ENCODE measurements at regions not wholly inside any gene's neighbourhood (a gene's known extent, or its start where the extent isn't known, plus 50 kb on each side); places are given as distances from the start of the nearest gene placed in this dataset.

GRCh38 chr22:47775686-47776085 is 1013.2 kb downstream of the TBC1D22A start:
- Histone ChIP-seq H3F3A (ENCODE audit: insufficient read depth) (no peaks in the 10 kb centered on the region), H2AFZ (ENCODE audit: low read depth, low read length, severe bottlenecking) (no peak overlapping the region), H3K36me3 (ENCODE audit: low read length) (no peaks in the 10 kb centered on the region), H3K79me2 (ENCODE audit: insufficient read depth, low read length) (no peaks in the 10 kb centered on the region), H3K9ac (ENCODE audit: low read length) (no peak overlapping the region), H3K27ac (ENCODE audit: low read depth, low read length) (no peak overlapping the region), H3K4me3 (ENCODE audit: insufficient read depth, low read length, poor library complexity, severe bottlenecking) (no peak overlapping the region), H4K20me1 (ENCODE audit: low read depth, low read length) (0 out of 2 replicates have a peak, but pooled peaks cover under 1% of the 10 kb centered on the region), H3K9me2 (replicated peaks; ENCODE audit: insufficient read depth, low read length) (no peaks in the 10 kb centered on the region), H3K27me3 (ENCODE audit: low read length) (no peaks in the 10 kb centered on the region), H3K9me3 (ENCODE audit: insufficient read depth, low read length) (no peaks in the 10 kb centered on the region), H3K4me2 (ENCODE audit: low read depth, low read length, poor library complexity, severe bottlenecking) (no peak overlapping the region)
- TF ChIP-seq EZH2phosphoT487 (conservative IDR thresholded peaks at IDR 0.05; ENCODE audit: low read length) = no peak

GRCh38 chr22:47775191-47775590 is 1012.7 kb downstream of the TBC1D22A start:
- Histone ChIP-seq H3K9me2 (replicated peaks; ENCODE audit: insufficient read depth, low read length) (no peaks in the 10 kb centered on the region), H3K27me3 (ENCODE audit: low read length) (no peaks in the 10 kb centered on the region), H4K20me1 (ENCODE audit: low read depth, low read length) (0 out of 2 replicates have a peak, but pooled peaks cover 6% of the 10 kb centered on the region)

GRCh38 chr22:47773635-47774034 is 1011.2 kb downstream of the TBC1D22A start:
- no peak overlapping the region for H3K4me2 ChIP-seq (ENCODE audit: low read depth, low read length, poor library complexity, severe bottlenecking)
- no peaks in the 10 kb centered on the region for H3K36me3 ChIP-seq (ENCODE audit: low read length)
- H4K20me1 ChIP-seq (ENCODE audit: low read depth, low read length) = 0 out of 2 replicates have a peak, but pooled peaks cover 6% of the 10 kb centered on the region
- H3K79me2 ChIP-seq (ENCODE audit: insufficient read depth, low read length) = no peaks in the 10 kb centered on the region
- H3K4me3 ChIP-seq (ENCODE audit: insufficient read depth, low read length, poor library complexity, severe bottlenecking) = no peak overlapping the region
- H3K9ac ChIP-seq (ENCODE audit: low read length) = no peak overlapping the region
- H2AFZ ChIP-seq (ENCODE audit: low read depth, low read length, severe bottlenecking) = no peak overlapping the region
- H3K9me2 ChIP-seq (replicated peaks; ENCODE audit: insufficient read depth, low read length) = no peaks in the 10 kb centered on the region
- no peaks in the 10 kb centered on the region for H3K9me3 ChIP-seq (ENCODE audit: insufficient read depth, low read length)
- TF ChIP-seq CTCF (IDR thresholded peaks at IDR 0.05; ENCODE audit: insufficient read depth, low read length, poor library complexity, severe bottlenecking) (no peak), EZH2phosphoT487 (conservative IDR thresholded peaks at IDR 0.05; ENCODE audit: low read length) (no peak)
- no peaks in the 10 kb centered on the region for H3K27me3 ChIP-seq (ENCODE audit: low read length)
- no peak overlapping the region for H3K27ac ChIP-seq (ENCODE audit: low read depth, low read length)
- H3F3A ChIP-seq (ENCODE audit: insufficient read depth) = no peaks in the 10 kb centered on the region

More at GRCh38 chr22:47775191-47775590, 1012.7 kb downstream of the TBC1D22A start:
- no peak overlapping the region for H3K27ac ChIP-seq (ENCODE audit: low read depth, low read length)
- no peak overlapping the region for H3K4me2 ChIP-seq (ENCODE audit: low read depth, low read length, poor library complexity, severe bottlenecking)
- no peak overlapping the region for H2AFZ ChIP-seq (ENCODE audit: low read depth, low read length, severe bottlenecking)
- no peaks in the 10 kb centered on the region for H3K79me2 ChIP-seq (ENCODE audit: insufficient read depth, low read length)
- no peak overlapping the region for H3K9ac ChIP-seq (ENCODE audit: low read length)
- no peaks in the 10 kb centered on the region for H3K9me3 ChIP-seq (ENCODE audit: insufficient read depth, low read length)
- no peak overlapping the region for H3K4me3 ChIP-seq (ENCODE audit: insufficient read depth, low read length, poor library complexity, severe bottlenecking)
- TF ChIP-seq EZH2phosphoT487 (conservative IDR thresholded peaks at IDR 0.05; ENCODE audit: low read length) (no peak), CTCF (IDR thresholded peaks at IDR 0.05; ENCODE audit: insufficient read depth, low read length, poor library complexity, severe bottlenecking) (no peak)
- no peaks in the 10 kb centered on the region for H3F3A ChIP-seq (ENCODE audit: insufficient read depth)
- no peaks in the 10 kb centered on the region for H3K36me3 ChIP-seq (ENCODE audit: low read length)

GRCh38 chr22:47772864-47773263 is 1010.4 kb downstream of the TBC1D22A start:
- H3K36me3 ChIP-seq (ENCODE audit: low read length) = no peaks in the 10 kb centered on the region
- H3K79me2 ChIP-seq (ENCODE audit: insufficient read depth, low read length) = no peaks in the 10 kb centered on the region
- H2AFZ ChIP-seq (ENCODE audit: low read depth, low read length, severe bottlenecking) = no peak overlapping the region
- no peaks in the 10 kb centered on the region for H3K9me3 ChIP-seq (ENCODE audit: insufficient read depth, low read length)
- H3K4me2 ChIP-seq (ENCODE audit: low read depth, low read length, poor library complexity, severe bottlenecking) = no peak overlapping the region
- H3K9ac ChIP-seq (ENCODE audit: low read length) = no peak overlapping the region
- no peaks in the 10 kb centered on the region for H3K9me2 ChIP-seq (replicated peaks; ENCODE audit: insufficient read depth, low read length)
- no peaks in the 10 kb centered on the region for H3K27me3 ChIP-seq (ENCODE audit: low read length)
- H4K20me1 ChIP-seq (ENCODE audit: low read depth, low read length) = 0 out of 2 replicates have a peak, but pooled peaks cover 6% of the 10 kb centered on the region
- no peak overlapping the region for H3K4me3 ChIP-seq (ENCODE audit: insufficient read depth, low read length, poor library complexity, severe bottlenecking)
- TF ChIP-seq CTCF (IDR thresholded peaks at IDR 0.05; ENCODE audit: insufficient read depth, low read length, poor library complexity, severe bottlenecking) (no peak), EZH2phosphoT487 (conservative IDR thresholded peaks at IDR 0.05; ENCODE audit: low read length) (no peak)
- H3F3A ChIP-seq (ENCODE audit: insufficient read depth) = no peaks in the 10 kb centered on the region
- no peak overlapping the region for H3K27ac ChIP-seq (ENCODE audit: low read depth, low read length)
